WTC11 (cell line): ENCODE measurements at regions not wholly inside any gene's neighbourhood (a gene's known extent, or its start where the extent isn't known, plus 50 kb on each side); places are given as distances from the start of the nearest gene placed in this dataset.

Experiments
- ATAC-seq: fragments of 200-7000 bp; cut with Tn5 transposase; 2 replicates; pipeline ENCODE4 v1.10.0; 2021; ENCODE audit warnings: mild to moderate bottlenecking, moderate library complexity
- CTCF ChIA-PET: fragments of 300-600 bp; sonication (Branson Sonifier 250); formaldehyde crosslinking; loops from one replicate; lab custom pipeline; 2021; ENCODE audit warnings: antibody characterized with exemption; lab: Charles Lee
- POLR2A ChIA-PET: fragments of 350-600 bp; sonication (Branson Sonifier 250); formaldehyde crosslinking; loops from one replicate; lab custom pipeline; 2021; ENCODE audit warnings: antibody characterized with exemption; lab: Charles Lee
- DNase-seq: peaks from one replicate; pipeline ENCODE4 v3.0.0; 2021; ENCODE audit warnings: low spot score
- H3K27ac Mint-ChIP-seq: 2 replicates; pipeline ENCODE4 v1.8.0; 2021; ENCODE audit warnings: mixed read lengths
- H3K27me3 Mint-ChIP-seq: 2 replicates; pipeline ENCODE4 v1.8.0; 2021; ENCODE audit warnings: low read depth, mild to moderate bottlenecking, moderate library complexity, mixed read lengths
- H3K36me3 Mint-ChIP-seq: 2 replicates; pipeline ENCODE4 v1.8.0; 2021; ENCODE audit warnings: mixed read lengths
- H3K4me1 Mint-ChIP-seq: 2 replicates; pipeline ENCODE4 v1.8.0; 2022; ENCODE audit warnings: mixed read lengths
- H3K4me3 Mint-ChIP-seq: 2 replicates; pipeline ENCODE4 v1.8.0; 2021; ENCODE audit warnings: mild to moderate bottlenecking, moderate library complexity, mixed read lengths
- H3K9me3 Mint-ChIP-seq: 2 replicates; pipeline ENCODE4 v1.8.0; 2021; ENCODE audit warnings: mixed read lengths
- ATF6 ChIP-seq: sonication (generic); formaldehyde crosslinking; IDR thresholded peaks from 2 replicates; pipeline ENCODE4 v1.8.1; 2023; ENCODE audit warnings: mild to moderate bottlenecking, missing genetic modification reagents
- CREM ChIP-seq: sonication (generic); formaldehyde crosslinking; IDR thresholded peaks from 2 replicates; pipeline ENCODE4 v1.8.1; 2022; ENCODE audit warnings: mild to moderate bottlenecking, missing genetic modification reagents, moderate library complexity
- ELF4 ChIP-seq: sonication (generic); formaldehyde crosslinking; IDR thresholded peaks from 2 replicates; pipeline ENCODE4 v1.8.1; 2022; ENCODE audit warnings: low read depth, mild to moderate bottlenecking, moderate library complexity, missing genetic modification reagents
- EMX1 ChIP-seq: fragments of 250-450 bp; sonication (Bioruptor Pico); IDR thresholded peaks from 2 replicates; pipeline ENCODE4 v1.8.0; 2021; ENCODE audit warnings: mild to moderate bottlenecking
- FOXP1 ChIP-seq: sonication (generic); formaldehyde crosslinking; IDR thresholded peaks from 2 replicates; pipeline ENCODE4 v1.8.0; 2022; ENCODE audit warnings: missing genetic modification reagents, mild to moderate bottlenecking, moderate library complexity, borderline replicate concordance
- IRF1 ChIP-seq: sonication (generic); formaldehyde crosslinking; IDR thresholded peaks from 2 replicates; pipeline ENCODE4 v1.8.0; 2023; ENCODE audit warnings: missing genetic modification reagents
- MXD4 ChIP-seq: fragments of 250-450 bp; sonication (Bioruptor Pico); IDR thresholded peaks from 2 replicates; pipeline ENCODE4 v1.8.0; 2021; ENCODE audit warnings: mild to moderate bottlenecking, moderate library complexity, borderline replicate concordance
- MYBL2 ChIP-seq: sonication (generic); formaldehyde crosslinking; IDR thresholded peaks from 2 replicates; pipeline ENCODE4 v1.8.1; 2023; ENCODE audit warnings: mild to moderate bottlenecking, moderate library complexity, missing genetic modification reagents
- NFATC4 ChIP-seq: fragments of 250-450 bp; sonication (Bioruptor Pico); IDR thresholded peaks from 2 replicates; pipeline ENCODE4 v1.9.0; 2021; ENCODE audit warnings: mild to moderate bottlenecking
- NR1H2 ChIP-seq: sonication (generic); formaldehyde crosslinking; IDR thresholded peaks from 2 replicates; pipeline ENCODE4 v1.9.0; 2021; ENCODE audit warnings: mild to moderate bottlenecking, moderate library complexity, missing genetic modification reagents
- SMAD4 ChIP-seq: sonication (generic); formaldehyde crosslinking; IDR thresholded peaks from 2 replicates; pipeline ENCODE4 v1.8.0; 2022; ENCODE audit warnings: mild to moderate bottlenecking, missing genetic modification reagents
- TCF7 ChIP-seq: sonication (generic); formaldehyde crosslinking; IDR thresholded peaks from 2 replicates; pipeline ENCODE4 v1.8.0; 2022; ENCODE audit warnings: mild to moderate bottlenecking, low read depth, missing genetic modification reagents, moderate library complexity
- ZNF138 ChIP-seq: sonication (generic); formaldehyde crosslinking; conservative IDR thresholded peaks from 2 replicates; pipeline ENCODE4 v1.8.1; 2022; ENCODE audit warnings: mild to moderate bottlenecking, moderate library complexity, missing genetic modification reagents
- ZNF219 ChIP-seq: sonication (generic); formaldehyde crosslinking; IDR thresholded peaks from 2 replicates; pipeline ENCODE4 v1.8.0; 2023; ENCODE audit warnings: missing genetic modification reagents, mild to moderate bottlenecking, borderline replicate concordance
- ZNF396 ChIP-seq: fragments of 250-450 bp; sonication (Bioruptor Pico); IDR thresholded peaks from 2 replicates; pipeline ENCODE4 v1.8.0; 2021; ENCODE audit warnings: mild to moderate bottlenecking, moderate library complexity, borderline replicate concordance
- TF ChIP-seq, protein P1 (sequence below): sonication (generic); formaldehyde crosslinking; conservative IDR thresholded peaks from 2 replicates; pipeline ENCODE4 v1.8.1; 2023; ENCODE audit warnings: mild to moderate bottlenecking, low read depth, missing genetic modification reagents, moderate library complexity
- TF ChIP-seq, protein P2 (sequence below): sonication (generic); formaldehyde crosslinking; IDR thresholded peaks from 2 replicates; pipeline ENCODE4 v1.8.0; 2022; ENCODE audit warnings: missing genetic modification reagents

- H3K4me3 Mint-ChIP-seq = no peak overlapping the region
- H3K36me3 Mint-ChIP-seq = 0 out of 2 replicates have a peak, but pooled peaks cover 7% of the 10 kb centered on the region
- POLR2A ChIA-PET = interaction anchor here (1.0 kb wide), 1 partner anchor 21 kb away, joined by 3 read pairs; no protein-coding TSS in a partner anchor
- H3K4me1 Mint-ChIP-seq = peaks cover 26% of the 10 kb centered on the region
- peaks cover 33% of the 10 kb centered on the region for H3K9me3 Mint-ChIP-seq
- CTCF ChIA-PET = interaction anchor here (1.1 kb wide), 1 partner anchor 28 kb away, joined by 4 read pairs; no protein-coding TSS in a partner anchor
- ATAC-seq (no peak), DNase-seq (no peak)
- no peak overlapping the region for H3K27ac Mint-ChIP-seq
- H3K27me3 Mint-ChIP-seq = no peaks in the 10 kb centered on the region
- TF ChIP-seq SMAD4 (CRISPR knock-in tag) = no peak
- TF ChIP-seq FOXP1 (CRISPR knock-in tag) = no peak
- TF ChIP-seq MYBL2 = no peak
- TF ChIP-seq NFATC4 (CRISPR knock-in tag) = no peak
- TF ChIP-seq ATF6 (CRISPR knock-in tag) = no peak
- TF ChIP-seq ZNF396 = no peak
- TF ChIP-seq, protein P1, sequence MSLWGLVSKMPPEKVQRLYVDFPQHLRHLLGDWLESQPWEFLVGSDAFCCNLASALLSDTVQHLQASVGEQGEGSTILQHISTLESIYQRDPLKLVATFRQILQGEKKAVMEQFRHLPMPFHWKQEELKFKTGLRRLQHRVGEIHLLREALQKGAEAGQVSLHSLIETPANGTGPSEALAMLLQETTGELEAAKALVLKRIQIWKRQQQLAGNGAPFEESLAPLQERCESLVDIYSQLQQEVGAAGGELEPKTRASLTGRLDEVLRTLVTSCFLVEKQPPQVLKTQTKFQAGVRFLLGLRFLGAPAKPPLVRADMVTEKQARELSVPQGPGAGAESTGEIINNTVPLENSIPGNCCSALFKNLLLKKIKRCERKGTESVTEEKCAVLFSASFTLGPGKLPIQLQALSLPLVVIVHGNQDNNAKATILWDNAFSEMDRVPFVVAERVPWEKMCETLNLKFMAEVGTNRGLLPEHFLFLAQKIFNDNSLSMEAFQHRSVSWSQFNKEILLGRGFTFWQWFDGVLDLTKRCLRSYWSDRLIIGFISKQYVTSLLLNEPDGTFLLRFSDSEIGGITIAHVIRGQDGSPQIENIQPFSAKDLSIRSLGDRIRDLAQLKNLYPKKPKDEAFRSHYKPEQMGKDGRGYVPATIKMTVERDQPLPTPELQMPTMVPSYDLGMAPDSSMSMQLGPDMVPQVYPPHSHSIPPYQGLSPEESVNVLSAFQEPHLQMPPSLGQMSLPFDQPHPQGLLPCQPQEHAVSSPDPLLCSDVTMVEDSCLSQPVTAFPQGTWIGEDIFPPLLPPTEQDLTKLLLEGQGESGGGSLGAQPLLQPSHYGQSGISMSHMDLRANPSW (CRISPR knock-in tag) = no peak
- TF ChIP-seq EMX1 (CRISPR knock-in tag) = no peak
- no peak for TF ChIP-seq IRF1
- TF ChIP-seq NR1H2 (CRISPR knock-in tag) = no peak
- no peak for TF ChIP-seq ELF4 (CRISPR knock-in tag)
- no peak for TF ChIP-seq MXD4 (CRISPR knock-in tag)
- TF ChIP-seq ZNF138 = no peak
- TF ChIP-seq TCF7 (CRISPR knock-in tag) = no peak
- TF ChIP-seq, protein P2, sequence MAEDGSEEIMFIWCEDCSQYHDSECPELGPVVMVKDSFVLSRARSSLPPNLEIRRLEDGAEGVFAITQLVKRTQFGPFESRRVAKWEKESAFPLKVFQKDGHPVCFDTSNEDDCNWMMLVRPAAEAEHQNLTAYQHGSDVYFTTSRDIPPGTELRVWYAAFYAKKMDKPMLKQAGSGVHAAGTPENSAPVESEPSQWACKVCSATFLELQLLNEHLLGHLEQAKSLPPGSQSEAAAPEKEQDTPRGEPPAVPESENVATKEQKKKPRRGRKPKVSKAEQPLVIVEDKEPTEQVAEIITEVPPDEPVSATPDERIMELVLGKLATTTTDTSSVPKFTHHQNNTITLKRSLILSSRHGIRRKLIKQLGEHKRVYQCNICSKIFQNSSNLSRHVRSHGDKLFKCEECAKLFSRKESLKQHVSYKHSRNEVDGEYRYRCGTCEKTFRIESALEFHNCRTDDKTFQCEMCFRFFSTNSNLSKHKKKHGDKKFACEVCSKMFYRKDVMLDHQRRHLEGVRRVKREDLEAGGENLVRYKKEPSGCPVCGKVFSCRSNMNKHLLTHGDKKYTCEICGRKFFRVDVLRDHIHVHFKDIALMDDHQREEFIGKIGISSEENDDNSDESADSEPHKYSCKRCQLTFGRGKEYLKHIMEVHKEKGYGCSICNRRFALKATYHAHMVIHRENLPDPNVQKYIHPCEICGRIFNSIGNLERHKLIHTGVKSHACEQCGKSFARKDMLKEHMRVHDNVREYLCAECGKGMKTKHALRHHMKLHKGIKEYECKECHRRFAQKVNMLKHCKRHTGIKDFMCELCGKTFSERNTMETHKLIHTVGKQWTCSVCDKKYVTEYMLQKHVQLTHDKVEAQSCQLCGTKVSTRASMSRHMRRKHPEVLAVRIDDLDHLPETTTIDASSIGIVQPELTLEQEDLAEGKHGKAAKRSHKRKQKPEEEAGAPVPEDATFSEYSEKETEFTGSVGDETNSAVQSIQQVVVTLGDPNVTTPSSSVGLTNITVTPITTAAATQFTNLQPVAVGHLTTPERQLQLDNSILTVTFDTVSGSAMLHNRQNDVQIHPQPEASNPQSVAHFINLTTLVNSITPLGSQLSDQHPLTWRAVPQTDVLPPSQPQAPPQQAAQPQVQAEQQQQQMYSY (CRISPR knock-in tag) = no peak
- no peak for TF ChIP-seq ZNF219 (CRISPR knock-in tag)
- TF ChIP-seq CREM (CRISPR knock-in tag) = no peak
Observed at GRCh38 chr18:73952296-73952946, 195.2 kb downstream of the FBXO15 start.
